GM18519 (cell line): ENCODE measurements at regions not wholly inside any gene's neighbourhood (a gene's known extent, or its start where the extent isn't known, plus 50 kb on each side); places are given as distances from the start of the nearest gene placed in this dataset.
A peak's percentile ranks its signal among the peaks of the same experiment; 100 is the strongest.
"Not testable (repeated sequence)": the region's sequence is repeated elsewhere in the genome, so short reads cannot be mapped to it uniquely, and the experiment has no call there.

Experiments
- ATAC-seq: cut with Tn5 transposase; IDR thresholded peaks from one replicate; pipeline ENCODE4 v1.9.1; 2021; ENCODE audit warnings: mild to moderate bottlenecking, moderate library complexity; ENCODE audit not compliant: unreplicated experiment, low FRiP score

- ATAC-seq: no peak
Observed at GRCh38 chr13:31385540-31385939, 185.8 kb downstream of the B3GLCT start.

- no peak for ATAC-seq
Observed at GRCh38 chr13:31394506-31394905, 194.7 kb downstream of the B3GLCT start.

GRCh38 chr13:31395090-31395489 is 195.3 kb downstream of the B3GLCT start:
- ATAC-seq: no peak

GRCh38 chr13:31399690-31400089 is 199.9 kb downstream of the B3GLCT start:
- ATAC-seq: no peak

- ATAC-seq: not testable (repeated sequence)
Observed at GRCh38 chr13:31403711-31404110, 203.9 kb downstream of the B3GLCT start.

- no peak for ATAC-seq
Observed at GRCh38 chr13:31408927-31409326, 209.2 kb downstream of the B3GLCT start.

- no peak for ATAC-seq
Observed at GRCh38 chr13:31409678-31410356, 210.0 kb downstream of the B3GLCT start.

- no peak for ATAC-seq
Observed at GRCh38 chr13:31413516-31413915, 213.7 kb downstream of the B3GLCT start.

GRCh38 chr13:31416066-31416465 is 216.3 kb downstream of the B3GLCT start:
- no peak for ATAC-seq

GRCh38 chr13:31418186-31418585 is 218.4 kb downstream of the B3GLCT start:
- no peak for ATAC-seq

GRCh38 chr13:31421756-31422155 is 222.0 kb downstream of the B3GLCT start:
- ATAC-seq: no peak

GRCh38 chr13:31424130-31424729 is 224.5 kb downstream of the B3GLCT start:
- ATAC-seq: peak; percentile 71

- ATAC-seq: no peak
Observed at GRCh38 chr13:31426395-31426794, 226.6 kb downstream of the B3GLCT start.

- no peak for ATAC-seq
Observed at GRCh38 chr13:31427151-31428100, 227.7 kb downstream of the B3GLCT start.

GRCh38 chr13:31431722-31432137 is 232.0 kb downstream of the B3GLCT start:
- peak; percentile 61 for ATAC-seq

- no peak for ATAC-seq
Observed at GRCh38 chr13:31433207-31433606, 233.4 kb downstream of the B3GLCT start.

- ATAC-seq: no peak
Observed at GRCh38 chr13:31433746-31434145, 234.0 kb downstream of the B3GLCT start.

- no peak for ATAC-seq
Observed at GRCh38 chr13:31434613-31435012, 234.8 kb downstream of the B3GLCT start.

- no peak for ATAC-seq
Observed at GRCh38 chr13:31435536-31435935, 235.8 kb downstream of the B3GLCT start.

GRCh38 chr13:31436478-31436877 is 236.7 kb downstream of the B3GLCT start:
- no peak for ATAC-seq

GRCh38 chr13:31437975-31438374 is 238.2 kb downstream of the B3GLCT start:
- no peak for ATAC-seq
